NT2/D1 (cell line): ENCODE measurements at regions not wholly inside any gene's neighbourhood (a gene's known extent, or its start where the extent isn't known, plus 50 kb on each side); places are given as distances from the start of the nearest gene placed in this dataset.

Experiments used
- DNase-seq: peaks from one replicate; pipeline ENCODE4 v3.0.0-alpha.2; 2011; ENCODE audit warnings: low read depth, low spot score
- H3K27me3 ChIP-seq: 2 replicates; pipeline ENCODE4 v1.6.0; 2011; ENCODE audit warnings: mild to moderate bottlenecking; ENCODE audit not compliant: insufficient read length, insufficient read depth
- H3K36me3 ChIP-seq: 2 replicates; pipeline ENCODE4 v1.6.1; 2011; ENCODE audit warnings: mild to moderate bottlenecking, low read length, mixed read lengths; ENCODE audit not compliant: insufficient read depth, insufficient read length
- H3K4me1 ChIP-seq: 2 replicates; pipeline ENCODE4 v1.5.1; 2011; ENCODE audit not compliant: insufficient read depth, insufficient read length
- H3K4me3 ChIP-seq: 2 replicates; pipeline ENCODE4 v1.5.1; 2011; ENCODE audit warnings: low read depth; ENCODE audit not compliant: insufficient read length
- H3K9ac ChIP-seq: 2 replicates; pipeline ENCODE4 v1.6.0; 2011; ENCODE audit warnings: low read depth; ENCODE audit not compliant: insufficient read length
- H3K9me3 ChIP-seq: 2 replicates; pipeline ENCODE4 v1.5.1; 2011; ENCODE audit warnings: mild to moderate bottlenecking, low read length; ENCODE audit not compliant: insufficient read depth
- SUZ12 ChIP-seq: IDR thresholded peaks from 2 replicates; pipeline ENCODE4 v1.6.1; 2011; ENCODE audit not compliant: insufficient read length, insufficient read depth; ENCODE audit errors: extremely low read depth
- YY1 ChIP-seq: IDR thresholded peaks from 2 replicates; pipeline ENCODE4 v1.6.1; 2011; ENCODE audit not compliant: insufficient read length, insufficient read depth
- ZNF274 ChIP-seq: IDR thresholded peaks from 2 replicates; pipeline ENCODE4 v1.6.1; 2011; ENCODE audit warnings: mild to moderate bottlenecking, low read depth, low read length

DNA sequence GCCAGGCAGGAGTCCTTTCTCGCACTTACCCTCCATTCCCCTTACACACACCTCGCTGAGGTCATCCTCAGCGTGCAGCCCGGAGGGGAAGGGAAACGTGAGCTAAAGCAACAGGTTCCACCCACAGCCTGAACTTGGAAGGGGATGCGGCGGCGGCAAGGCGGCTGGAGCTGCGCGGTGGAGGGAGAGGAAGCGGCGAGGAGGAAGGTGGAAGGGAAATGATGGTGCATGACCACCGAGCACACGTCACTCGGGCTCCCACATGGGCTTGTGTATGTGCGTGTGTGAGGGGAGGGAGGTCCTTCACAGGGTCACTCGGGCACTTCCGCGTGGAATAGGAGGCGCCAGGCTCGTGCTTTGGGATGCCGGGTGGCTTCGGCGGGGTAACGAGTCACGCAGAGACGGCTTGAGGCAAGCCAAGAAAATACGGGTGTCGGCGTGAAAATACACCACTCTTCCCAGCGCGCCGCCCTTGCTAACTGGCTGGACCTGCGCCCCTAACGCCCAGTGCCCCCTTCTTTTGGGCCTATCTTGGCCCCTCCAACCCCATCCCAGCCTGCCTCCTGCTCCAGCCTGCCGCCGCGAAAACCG lies 225.5 kb upstream of the IL12A start:
- Histone ChIP-seq H3K27me3 (no peaks in the 10 kb centered on the region), H3K36me3 (peaks cover 13% of the 10 kb centered on the region), H3K9ac (peak overlapping the region; percentile 84), H3K9me3 (no peaks in the 10 kb centered on the region), H3K4me3 (peak overlapping the region; percentile 66), H3K4me1 (no peaks in the 10 kb centered on the region)
- TF ChIP-seq SUZ12, result no peak
- no peak for TF ChIP-seq ZNF274
- TF ChIP-seq YY1, result no peak
- peak; percentile 51 for DNase-seq

DNA sequence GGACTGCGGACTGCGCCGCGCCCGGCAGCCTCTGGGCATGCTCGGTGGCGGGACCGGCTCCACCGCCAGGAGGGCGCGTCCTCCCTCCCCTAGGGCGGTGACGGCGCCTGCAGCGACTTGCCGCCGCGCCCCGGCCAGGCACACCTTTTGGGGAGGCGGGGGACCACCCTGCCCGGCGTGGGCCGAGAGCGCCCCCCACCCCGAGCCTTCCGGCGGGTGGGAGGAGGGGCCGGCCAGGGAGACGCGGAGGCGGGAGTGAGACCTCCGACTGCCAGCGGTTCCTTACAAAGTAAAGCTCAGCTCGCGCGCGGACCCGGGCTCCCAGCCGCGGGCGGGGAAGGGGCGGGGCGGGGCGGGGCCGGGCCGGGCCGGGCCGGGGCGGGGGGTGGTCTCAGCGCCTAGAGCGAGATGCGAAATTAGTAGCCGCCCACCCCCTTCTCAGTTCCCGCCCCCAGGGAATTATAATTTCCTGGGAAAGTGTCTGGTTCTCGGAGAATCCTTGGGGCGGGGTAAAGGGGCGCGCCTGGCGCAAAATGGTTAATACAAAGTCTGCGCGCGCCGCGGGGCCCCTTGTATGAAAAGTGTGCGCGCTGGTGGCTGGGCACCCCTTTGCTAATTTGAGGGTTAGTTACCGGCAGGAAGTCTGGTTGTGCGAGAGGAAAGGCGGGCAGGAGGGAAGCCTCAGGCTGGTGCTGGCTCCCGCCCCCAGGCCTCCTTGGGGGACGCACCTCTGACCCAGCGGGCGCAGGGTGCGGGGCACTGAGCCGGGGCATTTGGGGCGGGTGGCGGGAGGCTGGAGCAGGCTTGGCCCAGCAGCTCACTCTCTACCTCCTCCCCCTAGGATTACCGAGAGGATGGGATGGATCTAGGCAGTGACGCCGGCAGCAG lies 224.8 kb upstream of the IL12A start:
- Histone ChIP-seq H3K9ac (peak overlapping the region; percentile 85), H3K9me3 (no peaks in the 10 kb centered on the region), H3K4me1 (no peaks in the 10 kb centered on the region), H3K27me3 (no peaks in the 10 kb centered on the region), H3K4me3 (peak overlapping the region; percentile 70), H3K36me3 (peaks cover 17% of the 10 kb centered on the region)
- TF ChIP-seq YY1 (no peak), ZNF274 (no peak), SUZ12 (no peak)
- DNase-seq, result peak; percentile 68

DNA sequence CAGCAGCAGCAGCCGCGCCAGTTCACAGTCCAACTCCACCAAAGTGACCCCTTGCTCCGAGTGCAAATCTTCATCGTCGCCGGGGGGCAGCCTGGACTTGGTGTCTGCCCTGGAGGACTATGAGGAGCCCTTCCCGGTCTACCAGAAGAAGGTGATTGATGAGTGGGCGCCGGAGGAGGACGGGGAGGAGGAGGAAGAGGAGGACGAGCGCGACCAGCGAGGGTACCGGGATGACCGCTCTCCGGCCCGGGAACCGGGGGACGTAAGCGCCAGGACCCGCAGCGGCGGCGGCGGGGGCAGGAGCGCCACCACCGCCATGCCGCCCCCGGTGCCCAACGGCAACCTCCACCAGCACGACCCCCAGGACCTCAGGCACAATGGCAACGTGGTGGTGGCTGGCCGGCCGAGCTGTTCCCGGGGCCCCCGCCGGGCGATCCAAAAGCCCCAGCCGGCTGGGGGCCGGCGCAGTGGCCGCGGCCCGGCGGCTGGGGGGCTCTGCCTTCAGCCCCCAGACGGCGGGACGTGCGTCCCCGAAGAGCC lies 224.1 kb upstream of the IL12A start:
- Histone ChIP-seq H3K4me3 (peak overlapping the region; percentile 70), H3K4me1 (no peaks in the 10 kb centered on the region), H3K27me3 (no peaks in the 10 kb centered on the region), H3K36me3 (peaks cover 18% of the 10 kb centered on the region), H3K9me3 (no peaks in the 10 kb centered on the region), H3K9ac (peak overlapping the region; percentile 85)
- TF ChIP-seq SUZ12, result no peak
- DNase-seq, result no peak

DNA sequence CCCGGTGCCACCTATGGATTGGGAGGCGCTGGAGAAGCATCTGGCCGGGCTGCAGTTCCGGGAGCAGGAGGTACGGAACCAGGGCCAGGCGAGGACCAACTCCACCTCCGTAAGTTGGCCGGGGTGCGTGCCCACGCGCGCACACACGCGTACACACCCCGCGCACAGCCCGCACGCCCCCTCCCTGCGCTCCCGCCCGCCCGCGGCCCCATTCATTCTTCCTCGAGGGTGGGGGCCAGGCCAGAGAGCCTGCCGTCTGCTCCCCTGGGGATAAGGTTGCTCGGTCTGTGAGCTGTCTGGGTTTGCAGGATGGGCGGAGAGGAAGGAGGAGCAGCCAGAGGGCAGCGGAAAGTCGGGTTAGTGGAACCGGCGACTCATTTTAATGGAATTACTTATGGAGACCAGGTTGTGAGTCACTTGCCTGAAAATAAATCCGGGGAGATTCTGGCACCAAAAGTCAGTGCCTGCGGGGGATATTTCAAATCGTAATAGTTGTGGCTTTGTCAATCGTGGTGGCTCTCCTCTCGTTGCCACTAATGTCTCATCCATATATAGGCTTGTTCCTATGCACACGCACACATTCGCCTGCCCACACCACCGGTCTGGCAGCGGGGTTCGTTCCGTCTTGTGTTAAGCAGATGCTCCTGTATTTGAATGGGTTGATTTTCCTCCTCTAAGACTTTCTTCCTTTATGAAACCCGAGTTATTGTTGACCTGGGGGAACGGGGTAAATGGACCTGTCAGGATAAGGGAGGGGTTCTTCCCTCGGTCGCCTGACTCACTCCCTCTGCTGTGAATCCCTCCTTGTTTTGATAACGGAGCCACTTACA lies 223.4 kb upstream of the IL12A start:
- DNase-seq, result peak; percentile 43
- H3K4me1 ChIP-seq, result no peaks in the 10 kb centered on the region
- H3K27me3 ChIP-seq, result no peaks in the 10 kb centered on the region
- TF ChIP-seq YY1 (no peak), ZNF274 (no peak), SUZ12 (no peak)
- H3K36me3 ChIP-seq, result peaks cover 21% of the 10 kb centered on the region
- H3K9me3 ChIP-seq, result no peaks in the 10 kb centered on the region
- peak overlapping the region; percentile 85 for H3K9ac ChIP-seq
- H3K4me3 ChIP-seq, result peak overlapping the region; percentile 70

DNA sequence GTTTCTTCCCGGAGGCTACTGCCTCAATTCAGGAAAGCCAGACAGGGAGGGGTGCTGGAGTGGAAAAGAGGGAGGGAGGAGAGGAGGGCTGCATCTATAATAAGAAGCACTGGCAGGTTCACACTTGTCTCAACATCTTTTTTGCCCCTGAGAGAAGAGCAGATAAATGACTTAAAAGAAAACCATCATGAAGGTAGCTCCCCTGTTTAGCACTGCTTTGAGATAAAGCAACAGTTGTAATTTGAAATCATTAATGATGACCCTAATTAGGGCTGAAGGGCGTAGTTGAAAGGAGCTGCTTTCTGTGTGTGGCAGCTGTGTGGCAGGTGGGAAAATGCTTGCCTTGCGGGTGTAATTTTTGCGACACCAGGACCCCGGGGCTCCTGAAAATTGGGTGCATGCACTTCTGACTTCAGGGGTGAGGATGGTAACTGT lies 222.8 kb upstream of the IL12A start:
- H3K27me3 ChIP-seq, result no peaks in the 10 kb centered on the region
- DNase-seq, result no peak
- peaks cover 25% of the 10 kb centered on the region for H3K36me3 ChIP-seq
- peak overlapping the region; percentile 70 for H3K4me3 ChIP-seq
- no peak overlapping the region for H3K9ac ChIP-seq
- H3K4me1 ChIP-seq, result no peaks in the 10 kb centered on the region
- no peaks in the 10 kb centered on the region for H3K9me3 ChIP-seq
- TF ChIP-seq ZNF274 (no peak), YY1 (no peak), SUZ12 (no peak)

DNA sequence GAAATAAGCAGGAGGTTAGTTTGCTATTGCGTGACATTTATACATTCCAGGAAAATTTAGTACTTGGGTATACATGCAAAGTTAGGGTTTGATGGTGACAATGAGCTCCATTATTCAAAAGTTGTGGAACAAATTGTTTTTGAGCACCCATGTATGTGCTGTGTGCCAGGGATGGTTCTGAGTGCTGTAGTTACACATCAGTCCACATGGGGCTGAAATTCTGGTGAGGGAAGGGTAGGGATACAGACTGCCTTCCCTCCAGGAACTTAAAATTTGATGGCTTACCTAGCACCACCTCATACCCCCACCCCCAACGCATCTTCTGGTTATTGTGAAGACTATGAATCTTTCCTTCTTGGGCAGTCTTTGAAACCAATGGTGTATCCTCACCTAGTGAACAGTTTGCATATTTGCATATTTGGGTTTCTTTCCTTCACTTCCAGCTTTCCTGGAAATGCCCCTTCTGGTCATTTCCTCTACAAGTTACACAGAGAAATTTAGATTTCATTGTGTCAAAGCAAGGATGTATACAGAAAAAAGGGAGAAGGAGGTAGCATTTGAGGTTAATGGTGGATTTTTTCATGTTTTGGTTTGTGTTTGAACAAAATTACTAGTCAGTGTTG lies 222.0 kb upstream of the IL12A start:
- DNase-seq, result no peak
- no peak for TF ChIP-seq ZNF274
- no peak for TF ChIP-seq YY1
- TF ChIP-seq SUZ12, result no peak
- Histone ChIP-seq H3K9ac (no peak overlapping the region), H3K27me3 (no peaks in the 10 kb centered on the region), H3K4me3 (no peak overlapping the region), H3K36me3 (peaks cover 25% of the 10 kb centered on the region), H3K9me3 (no peaks in the 10 kb centered on the region), H3K4me1 (no peaks in the 10 kb centered on the region)
